H9 (cell line): ENCODE measurements at regions not wholly inside any gene's neighbourhood (a gene's known extent, or its start where the extent isn't known, plus 50 kb on each side); places are given as distances from the start of the nearest gene placed in this dataset.

Experiments
- DNase-seq: peaks from one replicate; pipeline ENCODE4 v3.0.0-alpha.2; 2017
- H2AFZ ChIP-seq: one replicate; pipeline ENCODE4 v1.6.1; 2013; ENCODE audit warnings: mild to moderate bottlenecking, low read length, control low read depth, moderate library complexity
- H2AK5ac ChIP-seq: 2 replicates; pipeline ENCODE4 v1.6.1; 2013; ENCODE audit warnings: low read length, control low read depth, mixed read lengths; ENCODE audit not compliant: insufficient read length
- H2BK120ac ChIP-seq: one replicate; pipeline ENCODE4 v1.6.1; 2013; ENCODE audit warnings: low read depth, mild to moderate bottlenecking, low read length, control low read depth, inconsistent platforms; ENCODE audit not compliant: poor library complexity, severe bottlenecking
- H2BK12ac ChIP-seq: 2 replicates; pipeline ENCODE4 v1.6.1; 2013; ENCODE audit warnings: low read length, control low read depth, mixed read lengths, low read depth; ENCODE audit not compliant: insufficient read length
- H2BK15ac ChIP-seq: 2 replicates; pipeline ENCODE4 v1.6.1; 2013; ENCODE audit warnings: low read depth, low read length, control low read depth
- H2BK20ac ChIP-seq: one replicate; pipeline ENCODE4 v1.6.1; 2013; ENCODE audit warnings: low read depth, mild to moderate bottlenecking, low read length, control low read depth, inconsistent platforms; ENCODE audit not compliant: poor library complexity, severe bottlenecking
- H2BK5ac ChIP-seq: 2 replicates; pipeline ENCODE4 v1.6.1; 2013; ENCODE audit warnings: low read length, control low read depth, mixed read lengths; ENCODE audit not compliant: insufficient read length
- H3K14ac ChIP-seq: 2 replicates; pipeline ENCODE4 v1.6.1; 2013; ENCODE audit warnings: low read length, control low read depth; ENCODE audit not compliant: insufficient read depth
- H3K18ac ChIP-seq: 2 replicates; pipeline ENCODE4 v1.6.1; 2013; ENCODE audit warnings: low read depth, mild to moderate bottlenecking, mixed read lengths, low read length, control low read depth; ENCODE audit not compliant: insufficient read length
- H3K23ac ChIP-seq: 2 replicates; pipeline ENCODE4 v1.6.1; 2013; ENCODE audit warnings: low read length, control low read depth, mixed read lengths, low read depth; ENCODE audit not compliant: insufficient read length
- H3K23me2 ChIP-seq: 2 replicates; pipeline ENCODE4 v1.6.1; 2013; ENCODE audit warnings: low read depth, mild to moderate bottlenecking, mixed read lengths, low read length, control low read depth; ENCODE audit not compliant: insufficient read length, poor library complexity, severe bottlenecking
- H3K27ac ChIP-seq: 2 replicates; pipeline ENCODE4 v1.5.1; 2013; ENCODE audit warnings: low read length, control low read depth, mixed read lengths, low read depth; ENCODE audit not compliant: insufficient read length
- H3K27me3 ChIP-seq: 2 replicates; pipeline ENCODE4 v1.6.1; 2013; ENCODE audit warnings: low read length, control low read depth, inconsistent platforms; ENCODE audit not compliant: insufficient read depth
- H3K4ac ChIP-seq: 2 replicates; pipeline ENCODE4 v1.6.1; 2013; ENCODE audit warnings: low read depth, mild to moderate bottlenecking, control low read depth, inconsistent platforms, low read length, moderate library complexity
- H3K4me1 ChIP-seq: 2 replicates; pipeline ENCODE4 v1.6.1; 2013; ENCODE audit warnings: low read length, control low read depth, inconsistent platforms; ENCODE audit not compliant: insufficient read depth
- H3K4me2 ChIP-seq: 2 replicates; pipeline ENCODE4 v1.6.1; 2013; ENCODE audit warnings: low read length, control low read depth, mixed read lengths; ENCODE audit not compliant: insufficient read length, insufficient read depth
- H3K56ac ChIP-seq: 2 replicates; pipeline ENCODE4 v1.6.1; 2013; ENCODE audit warnings: low read depth, mild to moderate bottlenecking, mixed read lengths, low read length, control low read depth; ENCODE audit not compliant: insufficient read length
- H3K79me1 ChIP-seq: 2 replicates; pipeline ENCODE4 v1.6.1; 2013; ENCODE audit warnings: low read depth, mild to moderate bottlenecking, moderate library complexity, low read length, control low read depth, inconsistent platforms; ENCODE audit not compliant: insufficient read depth, poor library complexity, severe bottlenecking
- H3K79me2 ChIP-seq: 2 replicates; pipeline ENCODE4 v1.6.1; 2013; ENCODE audit warnings: low read length, control low read depth, inconsistent platforms; ENCODE audit not compliant: insufficient read depth
- H3K9ac ChIP-seq: 2 replicates; pipeline ENCODE4 v1.6.1; 2013; ENCODE audit warnings: low read length, control low read depth, mixed read lengths; ENCODE audit not compliant: insufficient read length; ENCODE audit errors: extremely low read depth
- H3K9me3 ChIP-seq: one replicate; pipeline ENCODE4 v1.6.1; 2013; ENCODE audit warnings: low read depth, low read length, inconsistent platforms; ENCODE audit not compliant: control insufficient read depth
- H3T11ph ChIP-seq: one replicate; pipeline ENCODE4 v1.6.1; 2013; ENCODE audit warnings: mild to moderate bottlenecking, low read length, control low read depth, inconsistent platforms
- H4K20me1 ChIP-seq: one replicate; pipeline ENCODE4 v1.6.1; 2013; ENCODE audit not compliant: control insufficient read depth, insufficient read length, insufficient read depth
- H4K5ac ChIP-seq: 2 replicates; pipeline ENCODE4 v1.6.1; 2013; ENCODE audit warnings: low read depth, mild to moderate bottlenecking, mixed read lengths, low read length, control low read depth; ENCODE audit not compliant: insufficient read length
- H4K8ac ChIP-seq: replicated peaks from 2 replicates; pipeline ENCODE4 v1.6.1; 2013; ENCODE audit warnings: low read length, control low read depth, mixed read lengths, low read depth; ENCODE audit not compliant: insufficient read length
- H4K91ac ChIP-seq: 2 replicates; pipeline ENCODE4 v1.6.1; 2013; ENCODE audit warnings: low read depth, mild to moderate bottlenecking, moderate library complexity, mixed read lengths, low read length, control low read depth; ENCODE audit not compliant: insufficient read length
- H3K27ac Mint-ChIP-seq, 3 experiments: 2 replicates in 2 of 3; 3 replicates in 1 of 3; pipeline ENCODE4 v1.8.0; 2020 to 2021; ENCODE audit warnings: mixed read lengths in 3 of 3, mild to moderate bottlenecking in 1 of 3, moderate library complexity in 1 of 3
- H3K27me3 Mint-ChIP-seq: 2 replicates; pipeline ENCODE4 v1.8.0; 2021; ENCODE audit warnings: low read depth, mild to moderate bottlenecking, moderate library complexity, mixed read lengths
- H3K36me3 Mint-ChIP-seq, 3 experiments: 2 replicates in 2 of 3; 3 replicates in 1 of 3; pipeline ENCODE4 v1.8.0; 2020 to 2021; ENCODE audit warnings: low read depth in 3 of 3, mixed read lengths in 3 of 3; ENCODE audit not compliant: insufficient read depth in 1 of 3
- H3K4me1 Mint-ChIP-seq, 2 experiments: 2 replicates each; pipeline ENCODE4 v1.8.0; 2020; ENCODE audit warnings: mixed read lengths in 2 of 2
- H3K4me3 Mint-ChIP-seq, 2 experiments: 2 replicates in 1 of 2; 3 replicates in 1 of 2; pipeline ENCODE4 v1.8.0; 2020 to 2021; ENCODE audit warnings: mild to moderate bottlenecking in 2 of 2, mixed read lengths in 2 of 2, moderate library complexity in 1 of 2
- H3K9me3 Mint-ChIP-seq, 2 experiments: 2 replicates in 1 of 2; 3 replicates in 1 of 2; pipeline ENCODE4 v1.8.0; 2020; ENCODE audit warnings: mild to moderate bottlenecking in 2 of 2, mixed read lengths in 2 of 2, moderate library complexity in 1 of 2
- CTCF ChIP-seq: fragments of 200-600 bp; sonication (generic); conservative IDR thresholded peaks from 3 replicates; pipeline ENCODE4 v1.8.0; 2021; ENCODE audit warnings: antibody characterized with exemption, mild to moderate bottlenecking
- WGBS: extraction: QIAGEN DNeasy Blood & Tissue Kit; methylation state at CpG from one replicate; pipeline ENCODE4 v1.1.7; 2013; ENCODE audit warnings: missing lambda C conversion rate, low lambda C conversion rate, mixed read lengths; ENCODE audit not compliant: insufficient read length; ENCODE audit errors: extremely low coverage; 5-methylcytosine and 5-hydroxymethylcytosine counted together

- H2BK120ac ChIP-seq, result no peak overlapping the region
- H3K27me3 Mint-ChIP-seq, result no peaks in the 10 kb centered on the region
- no peaks in the 10 kb centered on the region for H3K36me3 Mint-ChIP-seq
- no peaks in the 10 kb centered on the region for H3K4me1 ChIP-seq
- 0 out of 7 replicates have a peak overlapping the region, but pooled peaks of 1 of the 3 experiments have one; percentile 44 for H3K27ac Mint-ChIP-seq
- no peak for DNase-seq
- H3K4ac ChIP-seq, result no peak overlapping the region
- no peaks in the 10 kb centered on the region for H4K20me1 ChIP-seq
- no peak overlapping the region for H2BK15ac ChIP-seq
- H3K4me2 ChIP-seq, result no peak overlapping the region
- H3K23me2 ChIP-seq, result no peaks in the 10 kb centered on the region
- no peak overlapping the region for H3K14ac ChIP-seq
- H4K91ac ChIP-seq, result no peak overlapping the region
- no peak overlapping the region for H4K5ac ChIP-seq
- no CpG with 5 or more reads among the region's 13 CpGs for WGBS
- H3K9ac ChIP-seq, result no peak overlapping the region
- H2AFZ ChIP-seq, result no peak overlapping the region
- no peak overlapping the region for H3K27ac ChIP-seq
- no peak overlapping the region for H3T11ph ChIP-seq
- H3K27me3 ChIP-seq, result no peaks in the 10 kb centered on the region
- H3K9me3 ChIP-seq, result no peaks in the 10 kb centered on the region
- no peak for TF ChIP-seq CTCF
- no peak overlapping the region for H3K23ac ChIP-seq
- H2BK5ac ChIP-seq, result no peak overlapping the region
- H3K18ac ChIP-seq, result no peak overlapping the region
- no peak overlapping the region for H2BK20ac ChIP-seq
- H3K56ac ChIP-seq, result no peak overlapping the region
- H3K9me3 Mint-ChIP-seq, result peaks cover 0 to 3% of the 10 kb centered on the region in 2 experiments; a peak in 3 of 5 replicates
- no peak overlapping the region for H2AK5ac ChIP-seq
- H4K8ac ChIP-seq, result no peak overlapping the region
- H2BK12ac ChIP-seq, result no peak overlapping the region
- H3K79me2 ChIP-seq, result no peaks in the 10 kb centered on the region
- no peaks in the 10 kb centered on the region for H3K79me1 ChIP-seq
- H3K4me3 Mint-ChIP-seq, result no peak overlapping the region
- H3K4me1 Mint-ChIP-seq, result peaks cover 10 to 17% of the 10 kb centered on the region in 2 experiments
These were observed 212.7 kb downstream of the SHOX start for GRCh38 chrX:843306-843705.
